GM19043 (cell line): ENCODE measurements at regions not wholly inside any gene's neighbourhood (a gene's known extent, or its start where the extent isn't known, plus 50 kb on each side); places are given as distances from the start of the nearest gene placed in this dataset.
A peak's percentile ranks its signal among the peaks of the same experiment; 100 is the strongest.

Source experiments
- ATAC-seq: cut with Tn5 transposase; IDR thresholded peaks from one replicate; pipeline ENCODE4 v1.9.1; 2021; ENCODE audit warnings: low read depth; ENCODE audit not compliant: unreplicated experiment

- no peak for ATAC-seq
Measured at GRCh38 chr5:30106596-30106995, 1086.9 kb upstream of the CDH6 start.

GRCh38 chr5:30104872-30105596, 1088.5 kb upstream of the CDH6 start:
- no peak for ATAC-seq

- no peak for ATAC-seq
Measured at GRCh38 chr5:30103452-30104202, 1089.9 kb upstream of the CDH6 start.

- no peak for ATAC-seq
Measured at GRCh38 chr5:30103052-30103451, 1090.4 kb upstream of the CDH6 start.

- no peak for ATAC-seq
Measured at GRCh38 chr5:30102185-30102584, 1091.3 kb upstream of the CDH6 start.

GRCh38 chr5:30100929-30101328, 1092.6 kb upstream of the CDH6 start:
- no peak for ATAC-seq

- ATAC-seq = no peak
Measured at GRCh38 chr5:30100148-30100713, 1093.3 kb upstream of the CDH6 start.

GRCh38 chr5:30099634-30100033, 1093.9 kb upstream of the CDH6 start:
- ATAC-seq = no peak

- ATAC-seq = no peak
Measured at GRCh38 chr5:30098940-30099339, 1094.5 kb upstream of the CDH6 start.

GRCh38 chr5:30092548-30092947, 1100.9 kb upstream of the CDH6 start:
- ATAC-seq = no peak

- ATAC-seq = no peak
Measured at GRCh38 chr5:30069441-30070263, 1123.8 kb upstream of the CDH6 start.

GRCh38 chr5:30063503-30063902, 1130.0 kb upstream of the CDH6 start:
- ATAC-seq = no peak

GRCh38 chr5:30051976-30052375, 1141.5 kb upstream of the CDH6 start:
- no peak for ATAC-seq

- no peak for ATAC-seq
Measured at GRCh38 chr5:30050056-30050815, 1143.2 kb upstream of the CDH6 start.

GRCh38 chr5:30042677-30043076, 1150.8 kb upstream of the CDH6 start:
- no peak for ATAC-seq

GRCh38 chr5:30041831-30042385, 1151.6 kb upstream of the CDH6 start:
- ATAC-seq = no peak

- ATAC-seq = no peak
Measured at GRCh38 chr5:30041291-30041690, 1152.2 kb upstream of the CDH6 start.

GRCh38 chr5:30040488-30041118, 1152.9 kb upstream of the CDH6 start:
- peak; percentile 66 for ATAC-seq

GRCh38 chr5:30039379-30039778, 1154.1 kb upstream of the CDH6 start:
- ATAC-seq = no peak
